ENCODE measurements at regions not wholly inside any gene's neighbourhood (a gene's known extent, or its start where the extent isn't known, plus 50 kb on each side); places are given as distances from the start of the nearest gene placed in this dataset.

DNA sequence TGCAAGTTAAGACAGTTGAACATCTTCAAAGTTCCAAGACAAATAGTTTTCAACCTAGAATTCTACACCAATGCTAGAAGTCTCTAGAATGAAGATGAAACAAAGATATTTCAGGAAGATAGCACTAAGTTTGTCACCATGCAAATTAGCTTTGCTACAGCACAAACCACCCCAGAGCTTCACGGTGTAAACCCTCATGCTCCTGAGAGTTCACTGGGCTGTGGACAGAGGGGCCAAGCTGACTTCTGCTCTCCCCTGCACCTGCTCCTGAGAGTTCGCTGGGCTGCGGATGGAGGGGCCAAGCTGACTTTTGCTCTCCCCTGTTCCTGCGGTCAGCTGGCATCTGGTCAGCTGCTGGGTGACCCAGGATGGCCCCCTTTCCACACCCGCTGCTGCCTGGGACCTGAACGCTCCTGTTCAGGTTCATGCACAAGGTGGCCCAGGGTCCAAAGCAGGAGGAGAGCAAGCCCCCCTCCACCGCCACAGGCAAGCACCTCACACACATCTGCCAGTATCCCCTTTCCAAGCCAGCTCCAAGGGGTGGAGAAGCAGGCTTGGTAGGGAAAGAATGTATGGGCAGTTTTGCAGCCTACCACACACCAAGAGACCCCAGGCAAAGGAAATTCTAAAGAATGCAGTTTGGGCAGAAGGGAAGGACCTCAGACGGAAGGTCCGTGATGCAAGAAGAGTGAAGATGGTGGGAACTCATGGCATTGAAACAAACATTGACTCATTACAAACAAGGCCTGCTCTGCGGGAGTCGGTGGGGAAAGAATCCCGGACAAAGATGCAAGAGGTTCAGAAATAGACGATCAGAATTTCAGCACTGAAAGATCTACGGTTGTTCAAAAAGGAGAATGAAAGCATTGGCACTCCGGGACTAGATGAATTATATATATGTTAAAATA lies 137.8 kb upstream of the PPP2R2D start:
- TF ChIP-seq, protein P1, sequence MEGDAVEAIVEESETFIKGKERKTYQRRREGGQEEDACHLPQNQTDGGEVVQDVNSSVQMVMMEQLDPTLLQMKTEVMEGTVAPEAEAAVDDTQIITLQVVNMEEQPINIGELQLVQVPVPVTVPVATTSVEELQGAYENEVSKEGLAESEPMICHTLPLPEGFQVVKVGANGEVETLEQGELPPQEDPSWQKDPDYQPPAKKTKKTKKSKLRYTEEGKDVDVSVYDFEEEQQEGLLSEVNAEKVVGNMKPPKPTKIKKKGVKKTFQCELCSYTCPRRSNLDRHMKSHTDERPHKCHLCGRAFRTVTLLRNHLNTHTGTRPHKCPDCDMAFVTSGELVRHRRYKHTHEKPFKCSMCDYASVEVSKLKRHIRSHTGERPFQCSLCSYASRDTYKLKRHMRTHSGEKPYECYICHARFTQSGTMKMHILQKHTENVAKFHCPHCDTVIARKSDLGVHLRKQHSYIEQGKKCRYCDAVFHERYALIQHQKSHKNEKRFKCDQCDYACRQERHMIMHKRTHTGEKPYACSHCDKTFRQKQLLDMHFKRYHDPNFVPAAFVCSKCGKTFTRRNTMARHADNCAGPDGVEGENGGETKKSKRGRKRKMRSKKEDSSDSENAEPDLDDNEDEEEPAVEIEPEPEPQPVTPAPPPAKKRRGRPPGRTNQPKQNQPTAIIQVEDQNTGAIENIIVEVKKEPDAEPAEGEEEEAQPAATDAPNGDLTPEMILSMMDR (conservative IDR thresholded peaks at IDR 0.05; ENCODE audit: low read depth, low read length) = no peak

DNA sequence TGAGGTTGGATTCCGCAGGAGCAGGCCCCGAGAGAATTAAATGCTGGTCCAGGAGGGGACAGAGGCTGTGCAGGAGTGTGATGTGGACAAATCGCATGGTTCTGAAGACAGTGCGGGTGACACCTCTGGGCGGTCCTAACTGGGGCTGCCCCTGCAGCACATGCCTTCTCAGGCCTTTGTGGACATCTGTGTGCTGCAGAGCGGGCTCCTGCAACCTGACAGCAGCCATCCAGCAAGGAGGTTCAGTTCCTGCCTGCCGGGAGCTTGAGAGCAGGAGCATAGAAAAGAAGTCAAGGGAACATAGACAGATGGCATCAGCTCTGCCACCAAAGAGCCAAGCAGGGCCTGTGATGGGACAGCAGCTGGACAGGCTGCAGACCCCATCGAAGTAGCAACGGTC lies 135.9 kb upstream of the PPP2R2D start:
- TF ChIP-seq, protein P1 (conservative IDR thresholded peaks at IDR 0.05; ENCODE audit: low read depth, low read length) = no peak
- no peak overlapping the region for H3K4me3 ChIP-seq (ENCODE audit: low read depth, low read length)
- no peak for DNase-seq (ENCODE audit: low read depth)

More for the DNA sequence above, 137.8 kb upstream of the PPP2R2D start:
- no peak for DNase-seq (ENCODE audit: low read depth)
- no peak overlapping the region for H3K4me3 ChIP-seq (ENCODE audit: low read depth, low read length)

DNA sequence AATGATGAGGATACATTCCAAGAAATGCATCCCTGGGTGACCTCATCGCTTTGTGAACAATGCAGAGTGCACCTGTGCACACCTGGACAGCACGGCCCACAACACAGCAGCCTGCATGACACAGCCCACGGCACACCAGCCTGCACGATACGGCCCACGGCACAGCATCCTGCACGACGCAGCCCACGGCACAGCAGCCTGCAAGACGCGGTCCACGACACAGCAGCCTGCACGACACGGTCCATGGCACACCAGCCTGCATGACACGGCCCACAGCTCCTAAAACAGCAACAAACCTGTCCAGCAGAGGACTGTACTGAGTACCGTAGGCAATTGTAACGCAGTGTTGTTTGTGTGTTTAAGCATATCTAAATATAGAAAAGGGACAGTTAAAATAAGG lies 134.7 kb upstream of the PPP2R2D start:
- no peak overlapping the region for H3K4me3 ChIP-seq (ENCODE audit: low read depth, low read length)
- TF ChIP-seq, protein P1 (conservative IDR thresholded peaks at IDR 0.05; ENCODE audit: low read depth, low read length) = no peak
- DNase-seq (ENCODE audit: low read depth) = no peak

DNA sequence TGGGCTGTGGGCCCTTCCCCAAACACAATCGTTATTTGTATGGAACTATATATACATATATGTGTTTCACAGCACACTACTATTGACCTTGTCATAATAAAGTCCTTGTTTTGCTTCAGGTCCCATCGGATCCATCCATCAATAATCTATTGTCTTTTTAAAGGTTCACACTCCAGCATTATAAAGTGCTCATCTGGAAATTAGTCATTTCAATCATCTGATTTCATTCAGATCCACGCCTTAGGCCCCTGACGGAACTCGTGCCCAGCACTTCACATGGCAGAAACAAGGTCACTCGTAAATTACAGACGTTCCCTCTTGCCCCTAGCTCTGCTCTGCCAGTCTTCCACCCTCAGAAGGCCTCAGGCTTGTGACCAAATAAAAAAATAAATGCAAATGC lies 133.1 kb upstream of the PPP2R2D start:
- H3K4me3 ChIP-seq (ENCODE audit: low read depth, low read length) = no peak overlapping the region
- TF ChIP-seq, protein P1 (conservative IDR thresholded peaks at IDR 0.05; ENCODE audit: low read depth, low read length) = no peak
- DNase-seq (ENCODE audit: low read depth) = no peak

DNA sequence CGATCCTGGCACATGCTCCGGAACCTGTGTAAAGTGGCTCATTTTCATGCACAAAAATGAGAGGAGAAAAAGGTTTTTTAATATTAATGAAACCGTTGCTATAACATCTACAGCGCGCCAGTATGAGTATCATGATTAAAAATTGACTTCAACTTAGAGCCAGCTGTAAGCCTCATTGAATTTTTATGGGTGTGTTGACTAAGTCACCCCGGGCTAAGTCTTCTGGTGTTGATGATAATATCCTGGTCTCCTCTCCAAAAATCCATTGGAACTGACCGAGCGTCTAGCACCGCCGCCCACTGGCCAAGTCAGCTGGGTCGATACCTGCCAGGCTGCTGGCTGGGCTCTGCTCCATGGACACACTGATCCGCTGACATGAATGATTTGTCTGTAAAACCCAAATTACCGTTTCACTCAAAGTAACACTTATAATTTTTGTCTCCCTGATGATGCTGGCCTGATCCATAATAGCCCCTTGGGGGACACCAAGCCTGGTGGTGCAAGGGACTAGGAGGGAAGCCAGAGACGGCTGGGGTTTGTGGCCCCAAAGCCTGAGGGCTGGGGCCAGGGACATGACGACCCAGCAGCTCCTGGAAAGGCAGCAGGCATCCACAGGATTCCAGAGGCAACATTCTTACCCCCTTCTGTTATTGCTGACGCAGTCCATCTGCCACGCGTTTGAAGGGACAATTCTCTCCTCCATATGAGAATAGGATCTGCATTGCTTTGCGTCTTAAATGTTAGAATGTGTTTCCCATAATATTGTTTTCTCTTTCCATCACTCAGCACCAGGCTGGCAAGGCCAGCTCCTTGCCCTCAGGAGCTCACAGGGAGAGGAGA lies 131.0 kb upstream of the PPP2R2D start:
- H3K4me3 ChIP-seq (ENCODE audit: low read depth, low read length) = no peak overlapping the region
- DNase-seq (ENCODE audit: low read depth) = no peak
- TF ChIP-seq, protein P1 (conservative IDR thresholded peaks at IDR 0.05; ENCODE audit: low read depth, low read length) = no peak

DNA sequence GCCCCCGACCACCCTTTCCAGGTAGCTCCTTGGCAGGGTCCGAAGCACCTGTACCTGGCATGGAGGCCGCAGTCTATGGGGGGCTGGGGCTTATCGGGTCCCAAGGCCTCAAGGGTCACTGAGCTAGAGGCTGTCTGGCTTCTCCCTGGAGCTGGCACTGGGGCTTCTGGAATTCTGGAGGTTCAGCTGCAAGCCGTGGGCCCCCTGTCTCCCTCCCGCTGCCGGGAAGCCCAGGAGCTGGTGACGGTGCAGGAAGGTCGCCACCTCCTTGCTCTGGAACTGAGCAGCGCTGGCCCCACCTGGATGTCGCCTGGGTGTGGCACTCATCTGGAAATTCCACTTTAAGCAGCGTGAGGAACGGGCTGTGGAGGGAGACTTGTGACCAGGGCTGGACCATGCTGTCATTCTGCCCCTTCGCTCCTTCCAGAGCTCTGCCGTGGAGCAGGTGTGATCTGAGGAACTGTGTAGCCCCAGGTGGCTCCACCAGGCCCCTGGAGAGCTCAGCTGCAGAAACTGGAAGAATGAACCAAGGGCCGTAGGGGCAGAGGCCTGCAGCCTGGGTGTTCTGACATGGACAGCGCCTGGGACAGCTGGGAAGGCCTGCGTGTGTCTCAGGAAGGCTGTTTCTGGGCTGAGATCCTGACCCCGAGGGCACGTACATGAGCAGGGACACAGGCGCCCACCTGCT lies 129.7 kb upstream of the PPP2R2D start:
- TF ChIP-seq, protein P1 (conservative IDR thresholded peaks at IDR 0.05; ENCODE audit: low read depth, low read length) = no peak
- no peak for DNase-seq (ENCODE audit: low read depth)
- H3K4me3 ChIP-seq (ENCODE audit: low read depth, low read length) = no peak overlapping the region

Data from epithelial cell of proximal tubule (primary cell).